ENCODE measurements at regions not wholly inside any gene's neighbourhood (a gene's known extent, or its start where the extent isn't known, plus 50 kb on each side); places are given as distances from the start of the nearest gene placed in this dataset.

DNA sequence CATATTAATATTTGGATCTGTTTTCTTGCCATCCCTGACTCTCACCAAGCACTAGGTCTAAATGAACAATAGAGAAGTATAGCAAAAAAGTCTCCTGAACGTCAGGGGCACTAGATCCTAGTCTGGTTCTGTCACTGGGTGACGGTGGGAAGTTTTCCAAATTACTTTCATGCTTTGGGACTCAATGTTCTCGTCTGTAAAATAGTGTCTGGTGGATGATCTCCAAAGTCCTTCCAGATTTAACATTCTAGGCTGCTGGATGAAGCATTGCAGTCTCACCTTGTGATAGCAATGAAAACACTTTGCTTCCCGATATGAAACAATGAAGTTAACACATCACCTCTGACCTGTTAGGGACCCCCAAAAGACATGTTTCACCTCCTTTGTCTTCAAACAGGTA lies 199.3 kb downstream of the SEC61B start:
- no peak for DNase-seq (ENCODE audit: low read depth)
- no peak overlapping the region for H3K4me3 ChIP-seq (ENCODE audit: low read depth, low read length)
- TF ChIP-seq, protein P1, sequence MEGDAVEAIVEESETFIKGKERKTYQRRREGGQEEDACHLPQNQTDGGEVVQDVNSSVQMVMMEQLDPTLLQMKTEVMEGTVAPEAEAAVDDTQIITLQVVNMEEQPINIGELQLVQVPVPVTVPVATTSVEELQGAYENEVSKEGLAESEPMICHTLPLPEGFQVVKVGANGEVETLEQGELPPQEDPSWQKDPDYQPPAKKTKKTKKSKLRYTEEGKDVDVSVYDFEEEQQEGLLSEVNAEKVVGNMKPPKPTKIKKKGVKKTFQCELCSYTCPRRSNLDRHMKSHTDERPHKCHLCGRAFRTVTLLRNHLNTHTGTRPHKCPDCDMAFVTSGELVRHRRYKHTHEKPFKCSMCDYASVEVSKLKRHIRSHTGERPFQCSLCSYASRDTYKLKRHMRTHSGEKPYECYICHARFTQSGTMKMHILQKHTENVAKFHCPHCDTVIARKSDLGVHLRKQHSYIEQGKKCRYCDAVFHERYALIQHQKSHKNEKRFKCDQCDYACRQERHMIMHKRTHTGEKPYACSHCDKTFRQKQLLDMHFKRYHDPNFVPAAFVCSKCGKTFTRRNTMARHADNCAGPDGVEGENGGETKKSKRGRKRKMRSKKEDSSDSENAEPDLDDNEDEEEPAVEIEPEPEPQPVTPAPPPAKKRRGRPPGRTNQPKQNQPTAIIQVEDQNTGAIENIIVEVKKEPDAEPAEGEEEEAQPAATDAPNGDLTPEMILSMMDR (IDR thresholded peaks at IDR 0.05; ENCODE audit: low read depth, low read length, missing control alignments) = no peak

DNA sequence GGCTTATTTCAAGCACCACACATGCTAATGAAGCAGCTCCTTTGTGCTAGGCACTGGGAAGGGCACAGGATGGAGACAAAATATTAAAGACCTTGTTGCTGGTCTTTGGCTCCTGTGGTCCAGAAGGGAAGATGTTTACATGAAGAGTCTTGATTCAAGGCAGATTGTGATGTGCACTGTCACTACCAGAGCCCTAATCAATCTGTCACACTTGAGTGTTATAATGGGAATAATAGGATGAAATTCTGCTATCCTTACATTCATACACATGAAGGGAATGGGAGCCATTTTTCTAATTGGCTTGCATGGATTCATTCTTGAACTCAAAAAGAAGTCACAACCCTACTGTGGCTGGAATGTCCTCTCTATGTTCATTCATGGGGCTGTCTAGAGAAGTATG lies 203.0 kb downstream of the SEC61B start:
- no peak overlapping the region for H3K4me3 ChIP-seq (ENCODE audit: low read depth, low read length)
- no peak for DNase-seq (ENCODE audit: low read depth)
- TF ChIP-seq, protein P1 (IDR thresholded peaks at IDR 0.05; ENCODE audit: low read depth, low read length, missing control alignments) = no peak

DNA sequence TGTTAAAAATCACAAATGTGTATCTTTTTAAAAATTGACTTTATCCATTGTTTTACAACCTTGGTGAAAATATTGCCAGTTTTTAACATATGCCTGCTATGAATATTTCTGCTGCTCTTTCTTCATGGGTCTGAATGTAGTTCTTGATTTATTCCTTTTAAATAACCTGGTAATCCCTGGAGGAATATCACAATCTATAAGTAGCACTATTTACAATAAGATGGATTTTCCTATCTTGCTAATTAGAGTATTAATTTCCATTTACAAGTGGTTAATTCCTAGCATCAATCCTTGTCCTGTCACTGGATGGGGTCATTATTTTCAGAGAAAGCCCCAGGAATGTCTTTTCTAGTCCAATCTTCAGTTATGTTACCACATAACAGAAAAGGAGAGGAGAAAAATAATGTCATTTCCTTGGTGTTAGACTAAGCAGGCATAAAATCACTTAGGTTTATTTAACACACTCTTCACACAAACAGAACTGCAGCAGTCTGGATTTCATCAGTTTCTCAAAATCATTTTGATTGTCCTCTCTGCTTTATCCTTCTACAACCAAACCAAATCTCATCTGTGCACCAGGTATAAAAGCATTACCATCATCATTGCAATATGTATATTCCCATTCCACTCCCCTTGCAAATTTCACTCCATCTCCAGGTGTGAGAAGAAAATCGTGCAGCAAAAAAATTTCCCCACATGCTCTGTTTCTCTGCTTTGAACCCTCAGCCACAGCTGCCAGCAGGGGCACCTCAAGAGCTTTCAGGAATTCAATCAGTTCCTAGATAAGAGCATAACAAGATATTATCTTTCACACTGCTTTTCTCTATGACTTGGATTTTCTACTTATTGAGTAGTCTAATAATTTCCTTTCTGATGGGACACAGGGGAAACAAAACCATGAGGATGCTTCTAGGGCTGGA lies 204.1 kb downstream of the SEC61B start:
- no peak overlapping the region for H3K4me3 ChIP-seq (ENCODE audit: low read depth, low read length)
- no peak for DNase-seq (ENCODE audit: low read depth)
- TF ChIP-seq, protein P1 (IDR thresholded peaks at IDR 0.05; ENCODE audit: low read depth, low read length, missing control alignments) = no peak

DNA sequence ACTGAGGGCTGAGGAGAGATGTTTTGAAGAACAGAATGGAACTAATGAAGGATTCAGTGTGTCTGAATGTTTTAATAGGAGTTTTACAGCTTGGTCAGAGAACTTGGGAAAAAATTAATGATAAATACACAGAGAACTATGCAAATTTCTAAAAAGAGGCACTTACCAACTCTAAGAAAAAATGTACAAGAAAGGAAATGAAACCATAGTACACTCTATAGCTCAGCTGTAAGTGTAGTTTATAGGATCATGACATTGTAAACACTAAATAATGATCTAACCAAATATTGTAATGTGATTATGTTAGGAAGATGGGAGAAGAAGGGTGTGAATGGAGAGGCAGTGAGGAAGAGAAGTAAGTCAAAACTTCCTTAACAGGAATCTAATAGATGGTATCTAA lies 205.2 kb downstream of the SEC61B start:
- H3K4me3 ChIP-seq (ENCODE audit: low read depth, low read length) = no peak overlapping the region
- DNase-seq (ENCODE audit: low read depth) = no peak
- TF ChIP-seq, protein P1 (IDR thresholded peaks at IDR 0.05; ENCODE audit: low read depth, low read length, missing control alignments) = no peak

DNA sequence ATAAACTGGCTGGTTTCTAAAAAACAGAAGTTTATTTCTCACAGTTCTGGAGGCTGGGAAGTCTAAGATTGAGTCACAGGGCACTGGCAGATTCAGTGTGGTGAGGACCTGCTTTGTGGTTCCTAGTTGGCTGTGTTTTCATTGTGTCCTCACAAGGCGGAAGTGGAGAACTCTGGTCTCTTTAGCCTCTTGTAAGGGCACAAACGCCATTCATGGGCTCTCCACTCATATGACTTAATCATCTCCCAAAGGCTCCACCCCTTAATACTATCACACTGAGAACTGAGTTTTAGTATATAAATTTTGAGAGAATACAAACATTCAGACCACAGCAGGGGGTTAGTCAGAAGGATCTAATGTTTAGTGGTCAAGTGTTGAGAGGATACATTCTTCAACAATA lies 208.2 kb downstream of the SEC61B start:
- no peak for DNase-seq (ENCODE audit: low read depth)

DNA sequence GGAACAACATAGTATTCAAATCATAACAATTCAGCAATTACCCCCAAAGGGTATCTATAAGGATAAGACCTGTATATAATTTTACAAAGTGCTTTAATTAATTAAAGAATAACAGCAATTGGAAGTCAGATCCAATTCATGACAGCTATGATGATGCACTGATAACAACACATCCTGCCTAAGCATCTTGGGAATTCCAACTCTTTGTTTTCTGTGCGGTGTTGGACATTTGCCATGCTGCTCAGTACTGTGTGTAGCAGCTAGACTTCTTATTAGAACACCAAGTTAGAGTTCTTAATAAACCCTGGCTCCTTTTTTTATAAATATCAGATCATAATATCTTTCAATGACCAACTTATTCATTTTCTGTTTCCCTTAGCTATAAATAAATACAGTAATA lies 209.0 kb downstream of the SEC61B start:
- no peak for DNase-seq (ENCODE audit: low read depth)

More for the DNA sequence above, 208.2 kb downstream of the SEC61B start:
- H3K4me3 ChIP-seq (ENCODE audit: low read depth, low read length) = no peak overlapping the region
- TF ChIP-seq, protein P1 (IDR thresholded peaks at IDR 0.05; ENCODE audit: low read depth, low read length, missing control alignments) = no peak

More for the DNA sequence above, 209.0 kb downstream of the SEC61B start:
- H3K4me3 ChIP-seq (ENCODE audit: low read depth, low read length) = no peak overlapping the region
- TF ChIP-seq, protein P1 (IDR thresholded peaks at IDR 0.05; ENCODE audit: low read depth, low read length, missing control alignments) = no peak
